ENCODE measurements at regions not wholly inside any gene's neighbourhood (a gene's known extent, or its start where the extent isn't known, plus 50 kb on each side); places are given as distances from the start of the nearest gene placed in this dataset.

GRCh38 chr1:34590211-34590623, 164.6 kb upstream of the GJB5 start:
- ChIA-PET POLR2A (no interaction called here), CTCF (no interaction called here)
- TF ChIP-seq TARDBP (IDR thresholded peaks at IDR 0.05) = no peak
- TF ChIP-seq HDGF (IDR thresholded peaks at IDR 0.05; ENCODE audit: borderline replicate concordance) = no peak
- no peak for TF ChIP-seq ELF4 (IDR thresholded peaks at IDR 0.05)
- no peak for TF ChIP-seq SUZ12 (IDR thresholded peaks at IDR 0.05)
- TF ChIP-seq, protein P1, sequence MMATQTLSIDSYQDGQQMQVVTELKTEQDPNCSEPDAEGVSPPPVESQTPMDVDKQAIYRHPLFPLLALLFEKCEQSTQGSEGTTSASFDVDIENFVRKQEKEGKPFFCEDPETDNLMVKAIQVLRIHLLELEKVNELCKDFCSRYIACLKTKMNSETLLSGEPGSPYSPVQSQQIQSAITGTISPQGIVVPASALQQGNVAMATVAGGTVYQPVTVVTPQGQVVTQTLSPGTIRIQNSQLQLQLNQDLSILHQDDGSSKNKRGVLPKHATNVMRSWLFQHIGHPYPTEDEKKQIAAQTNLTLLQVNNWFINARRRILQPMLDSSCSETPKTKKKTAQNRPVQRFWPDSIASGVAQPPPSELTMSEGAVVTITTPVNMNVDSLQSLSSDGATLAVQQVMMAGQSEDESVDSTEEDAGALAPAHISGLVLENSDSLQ (IDR thresholded peaks at IDR 0.05) = no peak
- TF ChIP-seq SP1 (IDR thresholded peaks at IDR 0.05) = no peak
- no peak for TF ChIP-seq L3MBTL2 (conservative IDR thresholded peaks at IDR 0.05)
- TF ChIP-seq ARNT (IDR thresholded peaks at IDR 0.05) = no peak
- no peak for TF ChIP-seq FOXM1 (IDR thresholded peaks at IDR 0.05; ENCODE audit: borderline replicate concordance)
- no peak for TF ChIP-seq LEF1 (IDR thresholded peaks at IDR 0.05; ENCODE audit: borderline replicate concordance)
- DNase-seq (ENCODE audit: extremely low spot score) = no peak

- CTCF ChIA-PET = interaction anchor here (1.0 kb wide), 1 partner anchor 861 kb away, joined by 3 read pairs; no protein-coding TSS in a partner anchor
- DNase-seq (ENCODE audit: extremely low spot score) = peak; percentile 21
These were observed 162.9 kb upstream of the GJB5 start for GRCh38 chr1:34591751-34592629.

GRCh38 chr1:34597877-34598514, 156.9 kb upstream of the GJB5 start:
- DNase-seq (ENCODE audit: extremely low spot score) = peak; percentile 75
- POLR2A ChIA-PET = no interaction called here
- no peak for TF ChIP-seq ZNF384 (IDR thresholded peaks at IDR 0.05)
- no peak for TF ChIP-seq TARDBP (IDR thresholded peaks at IDR 0.05)
- no peak for TF ChIP-seq SP1 (IDR thresholded peaks at IDR 0.05)
- TF ChIP-seq FOXK2 (IDR thresholded peaks at IDR 0.05) = no peak
- TF ChIP-seq SUZ12 (IDR thresholded peaks at IDR 0.05) = no peak
- no peak for TF ChIP-seq ARNT (IDR thresholded peaks at IDR 0.05)
- no peak for TF ChIP-seq FOXA1 (IDR thresholded peaks at IDR 0.05)
- TF ChIP-seq NFRKB (IDR thresholded peaks at IDR 0.05) = no peak
- TF ChIP-seq, protein P1 (IDR thresholded peaks at IDR 0.05) = no peak
- TF ChIP-seq BHLHE40 (IDR thresholded peaks at IDR 0.05; ENCODE audit: borderline replicate concordance) = no peak
- TF ChIP-seq CTBP1 (IDR thresholded peaks at IDR 0.05; ENCODE audit: borderline replicate concordance) = no peak
- CTCF ChIA-PET = interaction anchor here (0.6 to 1.6 kb wide), 2 partner anchors 965 to 977 kb away, joined by 3 to 11 read pairs; no protein-coding TSS in a partner anchor

More at GRCh38 chr1:34591751-34592629, 162.9 kb upstream of the GJB5 start:
- TF ChIP-seq LEF1 (IDR thresholded peaks at IDR 0.05; ENCODE audit: borderline replicate concordance) = no peak
- no peak for TF ChIP-seq L3MBTL2 (conservative IDR thresholded peaks at IDR 0.05)
- TF ChIP-seq NFRKB (IDR thresholded peaks at IDR 0.05) = no peak
- no peak for TF ChIP-seq ZNF384 (IDR thresholded peaks at IDR 0.05)
- no peak for TF ChIP-seq SUZ12 (IDR thresholded peaks at IDR 0.05)
- TF ChIP-seq FOXA1 (IDR thresholded peaks at IDR 0.05) = no peak
- no peak for TF ChIP-seq CTBP1 (IDR thresholded peaks at IDR 0.05; ENCODE audit: borderline replicate concordance)
- TF ChIP-seq, protein P1 (IDR thresholded peaks at IDR 0.05) = no peak
- TF ChIP-seq TARDBP (IDR thresholded peaks at IDR 0.05) = no peak
- no peak for TF ChIP-seq SP1 (IDR thresholded peaks at IDR 0.05)
- TF ChIP-seq ELF4 (IDR thresholded peaks at IDR 0.05) = no peak
- TF ChIP-seq BHLHE40 (IDR thresholded peaks at IDR 0.05; ENCODE audit: borderline replicate concordance) = no peak
- no peak for TF ChIP-seq FOXK2 (IDR thresholded peaks at IDR 0.05)
- no peak for TF ChIP-seq HDGF (IDR thresholded peaks at IDR 0.05; ENCODE audit: borderline replicate concordance)
- TF ChIP-seq ARNT (IDR thresholded peaks at IDR 0.05) = no peak
- no peak for TF ChIP-seq FOXM1 (IDR thresholded peaks at IDR 0.05; ENCODE audit: borderline replicate concordance)
- POLR2A ChIA-PET = no interaction called here

- ChIA-PET POLR2A (no interaction called here), CTCF (no interaction called here)
- DNase-seq (ENCODE audit: extremely low spot score) = no peak
- no peak for TF ChIP-seq FOXA1 (IDR thresholded peaks at IDR 0.05)
- TF ChIP-seq SUZ12 (IDR thresholded peaks at IDR 0.05) = no peak
- TF ChIP-seq LEF1 (IDR thresholded peaks at IDR 0.05; ENCODE audit: borderline replicate concordance) = no peak
- no peak for TF ChIP-seq CTBP1 (IDR thresholded peaks at IDR 0.05; ENCODE audit: borderline replicate concordance)
- no peak for TF ChIP-seq BHLHE40 (IDR thresholded peaks at IDR 0.05; ENCODE audit: borderline replicate concordance)
- TF ChIP-seq ELF4 (IDR thresholded peaks at IDR 0.05) = no peak
- no peak for TF ChIP-seq HDGF (IDR thresholded peaks at IDR 0.05; ENCODE audit: borderline replicate concordance)
- TF ChIP-seq SP1 (IDR thresholded peaks at IDR 0.05) = no peak
- no peak for TF ChIP-seq ZNF384 (IDR thresholded peaks at IDR 0.05)
- TF ChIP-seq NFRKB (IDR thresholded peaks at IDR 0.05) = no peak
- TF ChIP-seq, protein P1 (IDR thresholded peaks at IDR 0.05) = no peak
- TF ChIP-seq FOXK2 (IDR thresholded peaks at IDR 0.05) = no peak
- no peak for TF ChIP-seq ARNT (IDR thresholded peaks at IDR 0.05)
- no peak for TF ChIP-seq FOXM1 (IDR thresholded peaks at IDR 0.05; ENCODE audit: borderline replicate concordance)
- no peak for TF ChIP-seq L3MBTL2 (conservative IDR thresholded peaks at IDR 0.05)
- TF ChIP-seq TARDBP (IDR thresholded peaks at IDR 0.05) = no peak
These were observed 151.9 kb upstream of the GJB5 start for GRCh38 chr1:34602907-34603306.

GRCh38 chr1:34603594-34603993, 151.3 kb upstream of the GJB5 start:
- TF ChIP-seq L3MBTL2 (conservative IDR thresholded peaks at IDR 0.05) = no peak
- no peak for TF ChIP-seq ARNT (IDR thresholded peaks at IDR 0.05)
- no peak for TF ChIP-seq SP1 (IDR thresholded peaks at IDR 0.05)
- TF ChIP-seq LEF1 (IDR thresholded peaks at IDR 0.05; ENCODE audit: borderline replicate concordance) = no peak
- no peak for TF ChIP-seq HDGF (IDR thresholded peaks at IDR 0.05; ENCODE audit: borderline replicate concordance)
- no peak for TF ChIP-seq TARDBP (IDR thresholded peaks at IDR 0.05)
- TF ChIP-seq FOXA1 (IDR thresholded peaks at IDR 0.05) = no peak
- no peak for TF ChIP-seq SUZ12 (IDR thresholded peaks at IDR 0.05)
- no peak for TF ChIP-seq ZNF384 (IDR thresholded peaks at IDR 0.05)
- TF ChIP-seq CTBP1 (IDR thresholded peaks at IDR 0.05; ENCODE audit: borderline replicate concordance) = no peak
- TF ChIP-seq FOXM1 (IDR thresholded peaks at IDR 0.05; ENCODE audit: borderline replicate concordance) = no peak
- TF ChIP-seq BHLHE40 (IDR thresholded peaks at IDR 0.05; ENCODE audit: borderline replicate concordance) = no peak
- TF ChIP-seq ELF4 (IDR thresholded peaks at IDR 0.05) = no peak
- no peak for TF ChIP-seq NFRKB (IDR thresholded peaks at IDR 0.05)
- TF ChIP-seq, protein P1 (IDR thresholded peaks at IDR 0.05) = no peak
- no peak for TF ChIP-seq FOXK2 (IDR thresholded peaks at IDR 0.05)
- POLR2A ChIA-PET = no interaction called here
- CTCF ChIA-PET = no interaction called here
- DNase-seq (ENCODE audit: extremely low spot score) = no peak
